ENCODE measurements at regions not wholly inside any gene's neighbourhood (a gene's known extent, or its start where the extent isn't known, plus 50 kb on each side); places are given as distances from the start of the nearest gene placed in this dataset.

DNA sequence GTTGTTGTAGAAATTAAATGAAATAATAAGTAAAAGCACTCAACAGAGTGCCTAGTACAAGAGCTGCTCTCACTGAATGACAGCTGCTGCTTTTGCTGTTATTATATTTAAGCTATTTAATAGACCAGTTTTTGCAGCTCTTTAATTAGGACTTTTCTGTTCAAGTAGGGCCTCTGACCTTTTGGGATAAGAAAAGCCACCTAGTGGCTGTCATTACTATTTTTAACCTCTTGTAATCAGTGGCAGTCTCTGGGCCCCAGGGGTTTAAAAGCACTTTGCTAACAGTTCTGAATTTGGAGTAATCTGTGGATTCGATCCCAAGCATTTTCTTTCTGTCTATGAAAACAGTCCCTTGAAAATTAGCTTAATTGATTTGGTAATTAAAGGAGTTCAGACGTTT lies 121.1 kb downstream of the NUDT12 start:
- Histone ChIP-seq H3K23me2 (ENCODE audit: low read depth, low read length) (no peaks in the 10 kb centered on the region), H3K27me3 (replicated peaks in 1 of 4; ENCODE audit: control insufficient read depth in 3 of 4, extremely low read depth in 1 of 4, insufficient read depth in 3 of 4, low read length in 3 of 4) (no peaks in the 10 kb centered on the region), H2AK5ac (ENCODE audit: low read depth, low read length) (no peak overlapping the region), H3K9ac (replicated peaks in 1 of 4; ENCODE audit: extremely low read depth in 1 of 4, low read depth in 3 of 4, low read length in 3 of 4) (no peak overlapping the region), H3K9me3 (ENCODE audit: insufficient read depth in 2 of 2, low read depth in 1 of 2, low read length in 1 of 2) (no peaks in the 10 kb centered on the region), H3K79me1 (ENCODE audit: low read depth, low read length) (no peaks in the 10 kb centered on the region), H2BK20ac (ENCODE audit: low read length) (no peak overlapping the region), H4K20me1 (replicated peaks in 1 of 2; ENCODE audit: control insufficient read depth in 1 of 2, insufficient read depth in 2 of 2, low read length in 2 of 2) (no peaks in the 10 kb centered on the region), H4K5ac (ENCODE audit: insufficient read length, low read depth, low read length) (no peak overlapping the region), H3K4me1 (replicated peaks in 1 of 4; ENCODE audit: control insufficient read depth in 3 of 4, insufficient read depth in 4 of 4, low read length in 3 of 4) (peaks cover 0 to 7% (median 2%) of the 10 kb centered on the region in 4 experiments; a peak in 3 of 7 replicates), H2BK5ac (ENCODE audit: low read depth, low read length) (no peak overlapping the region), H2BK12ac (ENCODE audit: low read depth, low read length) (no peak overlapping the region), H3K36me3 (ENCODE audit: control insufficient read depth in 2 of 4, insufficient read depth in 4 of 4, low read length in 3 of 4) (no peaks in the 10 kb centered on the region), H3K4me3 (ENCODE audit: extremely low read depth in 1 of 4, insufficient read depth in 2 of 4, low read depth in 3 of 4, low read length in 4 of 4) (no peak overlapping the region), H3K56ac (replicated peaks; ENCODE audit: insufficient read length, low read depth, low read length) (no peak overlapping the region), H3K4ac (replicated peaks; ENCODE audit: insufficient read length, low read depth, low read length) (no peak overlapping the region), H3K23ac (ENCODE audit: insufficient read length) (no peak overlapping the region), H3K4me2 (ENCODE audit: insufficient read depth in 1 of 2, low read depth in 2 of 2, low read length in 2 of 2) (no peak overlapping the region), H3K27ac (ENCODE audit: low read depth, low read length) (no peak overlapping the region), H3K79me2 (ENCODE audit: control insufficient read depth in 1 of 2, insufficient read depth in 2 of 2, low read length in 2 of 2) (no peaks in the 10 kb centered on the region), H2BK120ac (replicated peaks; ENCODE audit: low read depth, low read length) (no peak overlapping the region), H2BK15ac (ENCODE audit: low read length) (no peak overlapping the region), H4K8ac (ENCODE audit: extremely low read depth, insufficient read depth, low read length) (no peak overlapping the region), H3K14ac (ENCODE audit: insufficient read length) (no peak overlapping the region), H2AFZ (ENCODE audit: low read length) (no peak overlapping the region), H3K18ac (ENCODE audit: extremely low read depth, low read length) (no peak overlapping the region), H4K91ac (replicated peaks; ENCODE audit: insufficient read length, low read length) (no peak overlapping the region)
- DNase-seq (ENCODE audit: low read depth in 1 of 2, low spot score in 2 of 2) (no peak), FAIRE-seq (no peak)
- TF ChIP-seq RNF2 (IDR thresholded peaks at IDR 0.05; ENCODE audit: borderline replicate concordance, low read depth, low read length, missing control alignments, poor library complexity, severe bottlenecking) (no peak), MAFK (IDR thresholded peaks at IDR 0.05; ENCODE audit: low read depth, low read length) (no peak), RAD21 (IDR thresholded peaks at IDR 0.05 in 1 of 2, conservative IDR thresholded peaks at IDR 0.05 in 1 of 2; ENCODE audit: low read depth in 2 of 2, low read length in 2 of 2) (peak; percentile 19 to 44; a peak in 3 of 4 replicates)
- TF ChIP-seq, protein P1, sequence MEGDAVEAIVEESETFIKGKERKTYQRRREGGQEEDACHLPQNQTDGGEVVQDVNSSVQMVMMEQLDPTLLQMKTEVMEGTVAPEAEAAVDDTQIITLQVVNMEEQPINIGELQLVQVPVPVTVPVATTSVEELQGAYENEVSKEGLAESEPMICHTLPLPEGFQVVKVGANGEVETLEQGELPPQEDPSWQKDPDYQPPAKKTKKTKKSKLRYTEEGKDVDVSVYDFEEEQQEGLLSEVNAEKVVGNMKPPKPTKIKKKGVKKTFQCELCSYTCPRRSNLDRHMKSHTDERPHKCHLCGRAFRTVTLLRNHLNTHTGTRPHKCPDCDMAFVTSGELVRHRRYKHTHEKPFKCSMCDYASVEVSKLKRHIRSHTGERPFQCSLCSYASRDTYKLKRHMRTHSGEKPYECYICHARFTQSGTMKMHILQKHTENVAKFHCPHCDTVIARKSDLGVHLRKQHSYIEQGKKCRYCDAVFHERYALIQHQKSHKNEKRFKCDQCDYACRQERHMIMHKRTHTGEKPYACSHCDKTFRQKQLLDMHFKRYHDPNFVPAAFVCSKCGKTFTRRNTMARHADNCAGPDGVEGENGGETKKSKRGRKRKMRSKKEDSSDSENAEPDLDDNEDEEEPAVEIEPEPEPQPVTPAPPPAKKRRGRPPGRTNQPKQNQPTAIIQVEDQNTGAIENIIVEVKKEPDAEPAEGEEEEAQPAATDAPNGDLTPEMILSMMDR (IDR thresholded peaks at IDR 0.05; ENCODE audit: control extremely low read depth in 1 of 3, insufficient read depth in 1 of 3, low read depth in 1 of 3, low read length in 3 of 3) = peak in 2 of 3 experiments; percentile 33 to 41; a peak in 2 of 4 replicates
- 39% methylated on average over 2 of the region's 2 CpGs; no CpG with 5 or more reads in 1 of the 2 experiments for WGBS, 2 experiments (ENCODE audit: extremely low coverage in 1 of 2, insufficient coverage in 1 of 2, insufficient read length in 1 of 2, insufficient replicate concordance in 2 of 2, low coverage in 1 of 2, low lambda C conversion rate in 2 of 2, missing lambda C conversion rate in 1 of 2)
- ChIA-PET POLR2A (ENCODE audit: partially characterized antibody) (no interaction called here), CTCF (ENCODE audit: partially characterized antibody) (interaction anchor here (0.7 to 2.3 kb wide), 27 partner anchors 8 to 209 kb away, joined by 3 to 29 read pairs (median 4); no protein-coding TSS in a partner anchor)
